A673 (cell line): ENCODE measurements at regions not wholly inside any gene's neighbourhood (a gene's known extent, or its start where the extent isn't known, plus 50 kb on each side); places are given as distances from the start of the nearest gene placed in this dataset.

Source experiments
- BruUV-seq: library from RNA; stranded (reverse); fragments of 400-500 nt; replicated peaks from 2 replicates; lab custom pipeline; 2021; lab: Mats Ljungman, UMichigan
- CTCF ChIA-PET: fragments of 300-600 bp; sonication (Branson Sonifier 250); formaldehyde crosslinking; loops from one replicate; lab custom pipeline; 2022; ENCODE audit warnings: antibody characterized with exemption; lab: Charles Lee
- POLR2A ChIA-PET: fragments of 300-600 bp; sonication (Branson Sonifier 250); formaldehyde crosslinking; loops from one replicate; lab custom pipeline; 2022; ENCODE audit warnings: antibody characterized with exemption; ENCODE audit not compliant: low non-redundant PET; lab: Charles Lee
- DNase-seq: peaks from one replicate; pipeline ENCODE4 v3.0.0-alpha.2; 2015; ENCODE audit warnings: low spot score
- H3K27ac ChIP-seq: fragments of 200-600 bp; sonication (generic); 2 replicates; pipeline ENCODE4 v1.5.1; 2016; ENCODE audit warnings: mixed run types, low read depth, mild to moderate bottlenecking, mixed read lengths, antibody characterized with exemption, low read length; ENCODE audit not compliant: poor library complexity, severe bottlenecking
- H3K27me3 ChIP-seq: fragments of 200-600 bp; sonication (generic); replicated peaks from 2 replicates; pipeline ENCODE4 v1.6.1; 2017; ENCODE audit warnings: mixed run types, low read depth, mild to moderate bottlenecking, mixed read lengths, antibody characterized with exemption, low read length; ENCODE audit not compliant: insufficient read depth, poor library complexity
- H3K36me3 ChIP-seq: fragments of 200-600 bp; sonication (generic); 2 replicates; pipeline ENCODE4 v1.6.1; 2016; ENCODE audit warnings: mixed run types, mild to moderate bottlenecking, mixed read lengths, antibody characterized with exemption, low read length; ENCODE audit not compliant: insufficient read depth, poor library complexity, severe bottlenecking
- H3K4me1 ChIP-seq: fragments of 200-600 bp; sonication (generic); 2 replicates; pipeline ENCODE4 v1.6.1; 2017; ENCODE audit warnings: mixed run types, mild to moderate bottlenecking, mixed read lengths, antibody characterized with exemption, low read length; ENCODE audit not compliant: insufficient read depth, poor library complexity, severe bottlenecking
- H3K4me3 ChIP-seq: fragments of 200-600 bp; sonication (generic); 2 replicates; pipeline ENCODE4 v1.5.1; 2016; ENCODE audit warnings: low read depth, mixed run types, mild to moderate bottlenecking, mixed read lengths, low read length; ENCODE audit not compliant: poor library complexity, severe bottlenecking
- H3K9me3 ChIP-seq: fragments of 200-600 bp; sonication (generic); 2 replicates; pipeline ENCODE4 v1.6.1; 2016; ENCODE audit warnings: mixed run types, low read depth, mild to moderate bottlenecking, mixed read lengths, antibody characterized with exemption, low read length; ENCODE audit not compliant: poor library complexity, severe bottlenecking
- EZH2 ChIP-seq: fragments of 200-600 bp; sonication (generic); IDR thresholded peaks from 2 replicates; pipeline ENCODE4 v1.6.1; 2017; ENCODE audit warnings: borderline replicate concordance, low read depth, mild to moderate bottlenecking, mixed read lengths, antibody characterized with exemption, low read length; ENCODE audit not compliant: poor library complexity, severe bottlenecking
- intact Hi-C: fragments of 100-400 bp; cut with micrococcal nuclease; formaldehyde crosslinking; loops from one replicate; pipeline ENCODE4 v1.10.0; 2022; ENCODE audit not compliant: unreplicated experiment
- TF ChIP-seq, protein P1 (sequence below): fragments of 300-800, 200-600 bp; sonication (generic); conservative IDR thresholded peaks from 2 replicates; pipeline ENCODE4 v1.5.1; 2017; ENCODE audit warnings: low read depth, mild to moderate bottlenecking, antibody characterized with exemption, low read length, moderate library complexity, mixed read lengths

DNA sequence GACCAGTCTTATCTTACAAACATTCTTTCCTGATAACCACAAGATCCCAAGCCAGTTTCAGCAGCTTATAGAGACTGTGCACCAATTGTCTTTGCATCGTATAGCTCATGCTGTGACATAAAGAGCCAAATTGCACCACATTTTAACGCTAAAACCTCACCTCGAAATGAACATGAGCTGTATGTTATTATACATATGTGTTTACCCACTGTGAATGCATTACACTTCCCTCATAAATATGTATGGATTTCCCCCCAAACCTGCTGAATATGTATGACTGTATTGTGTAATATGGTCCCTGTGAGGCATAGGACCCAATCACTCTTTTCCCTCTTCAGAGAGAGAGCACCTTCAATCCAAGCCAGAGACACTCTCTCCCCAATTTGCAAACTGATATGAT lies 692.4 kb downstream of the NLGN4X start:
- POLR2A ChIA-PET, result no interaction called here
- CTCF ChIA-PET, result no interaction called here
- Histone ChIP-seq H3K36me3 (no peaks in the 10 kb centered on the region), H3K9me3 (no peaks in the 10 kb centered on the region), H3K4me3 (no peak overlapping the region), H3K27me3 (no peaks in the 10 kb centered on the region), H3K27ac (no peak overlapping the region), H3K4me1 (peaks cover 7% of the 10 kb centered on the region)
- peak; percentile 43 for DNase-seq
- no peak for TF ChIP-seq EZH2
- TF ChIP-seq, protein P1, sequence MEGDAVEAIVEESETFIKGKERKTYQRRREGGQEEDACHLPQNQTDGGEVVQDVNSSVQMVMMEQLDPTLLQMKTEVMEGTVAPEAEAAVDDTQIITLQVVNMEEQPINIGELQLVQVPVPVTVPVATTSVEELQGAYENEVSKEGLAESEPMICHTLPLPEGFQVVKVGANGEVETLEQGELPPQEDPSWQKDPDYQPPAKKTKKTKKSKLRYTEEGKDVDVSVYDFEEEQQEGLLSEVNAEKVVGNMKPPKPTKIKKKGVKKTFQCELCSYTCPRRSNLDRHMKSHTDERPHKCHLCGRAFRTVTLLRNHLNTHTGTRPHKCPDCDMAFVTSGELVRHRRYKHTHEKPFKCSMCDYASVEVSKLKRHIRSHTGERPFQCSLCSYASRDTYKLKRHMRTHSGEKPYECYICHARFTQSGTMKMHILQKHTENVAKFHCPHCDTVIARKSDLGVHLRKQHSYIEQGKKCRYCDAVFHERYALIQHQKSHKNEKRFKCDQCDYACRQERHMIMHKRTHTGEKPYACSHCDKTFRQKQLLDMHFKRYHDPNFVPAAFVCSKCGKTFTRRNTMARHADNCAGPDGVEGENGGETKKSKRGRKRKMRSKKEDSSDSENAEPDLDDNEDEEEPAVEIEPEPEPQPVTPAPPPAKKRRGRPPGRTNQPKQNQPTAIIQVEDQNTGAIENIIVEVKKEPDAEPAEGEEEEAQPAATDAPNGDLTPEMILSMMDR, result no peak
- BruUV-seq, result no TSS peak
- intact Hi-C loops, result no loop called here

DNA sequence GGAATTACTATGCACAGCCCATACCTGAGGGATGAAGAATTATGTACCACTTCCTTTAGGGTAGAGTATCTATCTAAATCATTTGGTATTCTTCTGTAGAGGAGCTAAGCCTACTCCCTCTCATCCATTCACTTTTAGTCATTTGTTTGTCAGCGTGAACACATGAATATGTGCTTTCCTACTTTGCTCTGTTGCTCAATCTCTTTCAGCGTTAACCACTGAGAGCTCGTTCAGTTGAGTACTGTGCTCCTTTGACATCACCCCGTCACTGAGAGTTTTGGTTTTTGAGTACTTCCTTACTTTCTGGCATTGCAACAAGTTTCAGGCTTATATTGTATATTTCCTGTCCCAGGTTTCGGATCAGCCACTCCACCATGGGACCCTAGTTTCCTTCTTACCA lies 700.6 kb downstream of the NLGN4X start:
- intact Hi-C loops, result no loop called here
- Histone ChIP-seq H3K27ac (no peak overlapping the region), H3K9me3 (no peaks in the 10 kb centered on the region), H3K4me3 (no peak overlapping the region), H3K4me1 (peaks cover 7% of the 10 kb centered on the region), H3K36me3 (no peaks in the 10 kb centered on the region), H3K27me3 (no peaks in the 10 kb centered on the region)
- DNase-seq, result no peak
- TF ChIP-seq, protein P1, result no peak
- TF ChIP-seq EZH2, result no peak
- CTCF ChIA-PET, result no interaction called here
- POLR2A ChIA-PET, result no interaction called here
- BruUV-seq, result no TSS peak

DNA sequence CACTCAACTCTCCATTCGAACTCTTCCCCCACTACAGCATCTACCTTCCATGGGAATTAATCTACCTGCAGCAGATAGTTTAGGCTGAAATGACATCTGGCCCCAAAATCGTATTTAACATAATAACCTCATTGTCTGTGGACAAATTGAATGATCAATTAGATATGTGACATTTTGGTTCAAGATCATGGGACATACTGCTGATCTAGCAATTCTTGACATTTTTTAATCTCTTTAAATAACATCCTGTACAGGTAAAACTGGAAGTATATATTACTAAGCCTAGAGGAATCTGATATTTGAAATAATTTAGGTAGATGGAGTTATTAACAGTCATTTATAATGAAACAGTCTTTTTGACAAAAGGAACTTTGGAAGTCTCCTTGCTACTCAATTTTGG lies 702.5 kb downstream of the NLGN4X start:
- intact Hi-C loops, result no loop called here
- Histone ChIP-seq H3K4me1 (no peaks in the 10 kb centered on the region), H3K9me3 (no peaks in the 10 kb centered on the region), H3K27me3 (no peaks in the 10 kb centered on the region), H3K36me3 (no peaks in the 10 kb centered on the region), H3K27ac (no peak overlapping the region), H3K4me3 (no peak overlapping the region)
- no peak for DNase-seq
- CTCF ChIA-PET, result no interaction called here
- no peak for TF ChIP-seq EZH2
- TF ChIP-seq, protein P1, result no peak
- no TSS peak for BruUV-seq
- POLR2A ChIA-PET, result no interaction called here
